ENCODE measurements at regions not wholly inside any gene's neighbourhood (a gene's known extent, or its start where the extent isn't known, plus 50 kb on each side); places are given as distances from the start of the nearest gene placed in this dataset.

DNA sequence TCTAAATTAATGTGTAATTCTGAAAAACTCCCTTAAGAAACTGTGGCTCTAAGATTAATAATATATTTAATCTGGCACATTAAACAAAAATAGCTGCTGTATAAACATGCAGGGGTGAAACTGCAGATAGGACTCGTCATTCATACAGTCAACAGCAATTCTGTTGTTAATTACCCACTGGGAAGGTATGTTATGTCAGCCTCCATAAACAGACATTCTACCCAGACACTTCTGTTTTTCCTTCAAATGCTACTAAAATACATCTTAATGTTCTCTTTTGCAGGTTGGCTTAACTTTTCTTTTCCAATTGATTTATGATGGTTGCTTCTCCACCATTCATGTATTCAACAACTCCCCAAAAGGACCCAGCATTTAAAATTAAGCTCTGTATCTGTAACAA is 165.6 kb downstream of the SIPA1L2 start:
- TF ChIP-seq TAF1 (IDR thresholded peaks at IDR 0.05; ENCODE audit: low read depth, low read length) (no peak), POLR2A (IDR thresholded peaks at IDR 0.05; ENCODE audit: low read depth, low read length) (no peak), POLR2AphosphoS5 (IDR thresholded peaks at IDR 0.05; ENCODE audit: low read depth, low read length) (no peak)
